NCI-H82 (cell line): ENCODE measurements at regions not wholly inside any gene's neighbourhood (a gene's known extent, or its start where the extent isn't known, plus 50 kb on each side); places are given as distances from the start of the nearest gene placed in this dataset.
"Not testable (repeated sequence)": the region's sequence is repeated elsewhere in the genome, so short reads cannot be mapped to it uniquely, and the experiment has no call there.

Experiments used
- DNase-seq: peaks from one replicate; lab custom pipeline; 2025; lab: John Stamatoyannopoulos, UW

GRCh38 chr13:80957019-80957655, 616.2 kb upstream of the SPRY2 start:
- no peak for DNase-seq

GRCh38 chr13:80955501-80955900, 614.6 kb upstream of the SPRY2 start:
- DNase-seq: no peak

- no peak for DNase-seq
Measured at GRCh38 chr13:80952158-80952557, 611.2 kb upstream of the SPRY2 start.

GRCh38 chr13:80946008-80946802, 605.3 kb upstream of the SPRY2 start:
- no peak for DNase-seq

GRCh38 chr13:80945328-80945727, 604.4 kb upstream of the SPRY2 start:
- peak; percentile 22 for DNase-seq

- no peak for DNase-seq
Measured at GRCh38 chr13:80939581-80939980, 598.7 kb upstream of the SPRY2 start.

- no peak for DNase-seq
Measured at GRCh38 chr13:80931766-80932165, 590.8 kb upstream of the SPRY2 start.

- DNase-seq: no peak
Measured at GRCh38 chr13:80931118-80931517, 590.2 kb upstream of the SPRY2 start.

GRCh38 chr13:80928241-80928640, 587.3 kb upstream of the SPRY2 start:
- no peak for DNase-seq

- not testable (repeated sequence) for DNase-seq
Measured at GRCh38 chr13:80926024-80926423, 585.1 kb upstream of the SPRY2 start.

- no peak for DNase-seq
Measured at GRCh38 chr13:80924596-80924995, 583.7 kb upstream of the SPRY2 start.

- peak; percentile 27 for DNase-seq
Measured at GRCh38 chr13:80923907-80924306, 583.0 kb upstream of the SPRY2 start.

GRCh38 chr13:80921971-80922370, 581.0 kb upstream of the SPRY2 start:
- no peak for DNase-seq

- DNase-seq: no peak
Measured at GRCh38 chr13:80921541-80921940, 580.6 kb upstream of the SPRY2 start.

- DNase-seq: no peak
Measured at GRCh38 chr13:80906860-80907259, 565.9 kb upstream of the SPRY2 start.

GRCh38 chr13:80904386-80904785, 563.5 kb upstream of the SPRY2 start:
- DNase-seq: no peak

GRCh38 chr13:80903911-80904310, 563.0 kb upstream of the SPRY2 start:
- DNase-seq: no peak

GRCh38 chr13:80901530-80901929, 560.6 kb upstream of the SPRY2 start:
- DNase-seq: no peak

GRCh38 chr13:80901111-80901510, 560.2 kb upstream of the SPRY2 start:
- DNase-seq: no peak

GRCh38 chr13:80900561-80900960, 559.6 kb upstream of the SPRY2 start:
- DNase-seq: no peak

- not testable (repeated sequence) for DNase-seq
Measured at GRCh38 chr13:80897641-80898040, 556.7 kb upstream of the SPRY2 start.

- DNase-seq: no peak
Measured at GRCh38 chr13:80894917-80895316, 554.0 kb upstream of the SPRY2 start.

GRCh38 chr13:80889829-80890228, 548.9 kb upstream of the SPRY2 start:
- no peak for DNase-seq

GRCh38 chr13:80888390-80888789, 547.5 kb upstream of the SPRY2 start:
- no peak for DNase-seq
